OCI-LY7 (cell line): ENCODE measurements at regions not wholly inside any gene's neighbourhood (a gene's known extent, or its start where the extent isn't known, plus 50 kb on each side); places are given as distances from the start of the nearest gene placed in this dataset.

Source experiments
- EZH2phosphoT487 ChIP-seq: fragments of 200-600 bp; sonication (generic); IDR thresholded peaks from 2 replicates; pipeline ENCODE4 v1.6.1; 2018; ENCODE audit warnings: low read depth, borderline replicate concordance, mild to moderate bottlenecking, mixed run types, antibody characterized with exemption, low read length, moderate library complexity, mixed read lengths
- TF ChIP-seq, protein P1 (sequence below): fragments of 200-600 bp; sonication (generic); conservative IDR thresholded peaks from 2 replicates; pipeline ENCODE4 v1.5.1; 2014; ENCODE audit warnings: mild to moderate bottlenecking, antibody characterized with exemption, low read length, moderate library complexity, mixed read lengths

DNA sequence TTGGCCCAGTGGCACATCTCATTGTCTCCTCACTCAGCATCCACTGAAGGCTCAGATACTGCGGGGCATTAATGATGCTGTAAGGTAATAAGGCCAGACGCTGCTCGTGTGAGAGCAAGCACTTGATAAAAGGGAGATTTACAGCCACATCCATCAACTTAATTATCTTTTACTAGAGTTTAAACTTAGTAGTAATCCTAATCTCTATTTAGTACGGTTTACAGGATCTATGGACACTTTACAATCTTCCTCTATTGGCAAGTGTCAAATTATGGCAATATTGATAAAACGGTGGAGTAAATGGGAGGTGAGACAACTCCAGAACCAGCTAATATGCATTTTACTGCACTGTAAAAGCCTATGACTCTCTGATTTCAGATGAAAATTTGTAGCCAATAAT lies 192.7 kb upstream of the GPR12 start:
- TF ChIP-seq, protein P1, sequence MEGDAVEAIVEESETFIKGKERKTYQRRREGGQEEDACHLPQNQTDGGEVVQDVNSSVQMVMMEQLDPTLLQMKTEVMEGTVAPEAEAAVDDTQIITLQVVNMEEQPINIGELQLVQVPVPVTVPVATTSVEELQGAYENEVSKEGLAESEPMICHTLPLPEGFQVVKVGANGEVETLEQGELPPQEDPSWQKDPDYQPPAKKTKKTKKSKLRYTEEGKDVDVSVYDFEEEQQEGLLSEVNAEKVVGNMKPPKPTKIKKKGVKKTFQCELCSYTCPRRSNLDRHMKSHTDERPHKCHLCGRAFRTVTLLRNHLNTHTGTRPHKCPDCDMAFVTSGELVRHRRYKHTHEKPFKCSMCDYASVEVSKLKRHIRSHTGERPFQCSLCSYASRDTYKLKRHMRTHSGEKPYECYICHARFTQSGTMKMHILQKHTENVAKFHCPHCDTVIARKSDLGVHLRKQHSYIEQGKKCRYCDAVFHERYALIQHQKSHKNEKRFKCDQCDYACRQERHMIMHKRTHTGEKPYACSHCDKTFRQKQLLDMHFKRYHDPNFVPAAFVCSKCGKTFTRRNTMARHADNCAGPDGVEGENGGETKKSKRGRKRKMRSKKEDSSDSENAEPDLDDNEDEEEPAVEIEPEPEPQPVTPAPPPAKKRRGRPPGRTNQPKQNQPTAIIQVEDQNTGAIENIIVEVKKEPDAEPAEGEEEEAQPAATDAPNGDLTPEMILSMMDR: no peak
- no peak for TF ChIP-seq EZH2phosphoT487
